Liver (tissue), 8 donors: ENCODE measurements at regions not wholly inside any gene's neighbourhood (a gene's known extent, or its start where the extent isn't known, plus 50 kb on each side); places are given as distances from the start of the nearest gene placed in this dataset.

Experiments used
- DNase-seq: peaks from one replicate; pipeline ENCODE4 v3.0.0-alpha.2; 2017; ENCODE audit warnings: low spot score
- H3K27ac ChIP-seq, 2 donors: one replicate each; pipeline ENCODE4 v1.7.0; 2013; ENCODE audit warnings: inconsistent platforms in 2 of 2, low read length in 2 of 2, control low read depth in 1 of 2, low read depth in 1 of 2, mild to moderate bottlenecking in 1 of 2
- H3K27me3 ChIP-seq, 4 donors: one replicate each; pipeline versions ENCODE4 v1.6.1 to v1.7.0; 2013; ENCODE audit warnings: low read length in 3 of 4, inconsistent platforms in 1 of 4, mild to moderate bottlenecking in 1 of 4, moderate library complexity in 1 of 4; ENCODE audit not compliant: control insufficient read depth in 4 of 4, insufficient read depth in 4 of 4
- H3K36me3 ChIP-seq, 4 donors: one replicate each; pipeline versions ENCODE4 v1.6.1 to v1.7.0; 2013; ENCODE audit warnings: low read length in 3 of 4, mild to moderate bottlenecking in 3 of 4, low read depth in 1 of 4, moderate library complexity in 1 of 4; ENCODE audit not compliant: control insufficient read depth in 4 of 4, insufficient read depth in 3 of 4
- H3K4me1 ChIP-seq, 4 donors: one replicate each; pipeline versions ENCODE4 v1.6.1 to v1.7.0; 2013; ENCODE audit warnings: low read length in 3 of 4, mild to moderate bottlenecking in 3 of 4, moderate library complexity in 1 of 4; ENCODE audit not compliant: control insufficient read depth in 4 of 4, insufficient read depth in 4 of 4
- H3K4me3 ChIP-seq, 3 donors: one replicate each; pipeline versions ENCODE4 v1.6.1 to v1.7.0; 2013; ENCODE audit warnings: low read length in 3 of 3, control low read depth in 1 of 3, low read depth in 1 of 3, mild to moderate bottlenecking in 1 of 3
- H3K9ac ChIP-seq, 2 donors: one replicate each; pipeline ENCODE4 v1.7.0; 2013; ENCODE audit warnings: low read length in 2 of 2, mild to moderate bottlenecking in 2 of 2, moderate library complexity in 2 of 2, control low read depth in 1 of 2, low read depth in 1 of 2
- H3K9me3 ChIP-seq, 4 donors: one replicate each; pipeline versions ENCODE4 v1.6.1 to v1.7.0; 2013; ENCODE audit warnings: low read length in 3 of 4; ENCODE audit not compliant: control insufficient read depth in 4 of 4
- EGR1 ChIP-seq, 2 donors: IDR thresholded peaks; 2 replicates each; pipeline ENCODE4 v1.6.1; 2016 to 2018; ENCODE audit warnings: antibody characterized with exemption in 2 of 2, low read depth in 2 of 2
- FOXA1 ChIP-seq: IDR thresholded peaks from 2 replicates; pipeline ENCODE4 v1.6.1; 2016; ENCODE audit warnings: antibody characterized with exemption
- FOXA2 ChIP-seq: IDR thresholded peaks from 2 replicates; pipeline ENCODE4 v1.6.1; 2016; ENCODE audit warnings: antibody characterized with exemption
- GABPA ChIP-seq, 2 donors: IDR thresholded peaks in 1 of 2; conservative IDR thresholded peaks in 1 of 2; 2 replicates each; pipeline ENCODE4 v1.6.1; 2016; ENCODE audit warnings: antibody characterized with exemption in 2 of 2, mild to moderate bottlenecking in 1 of 2, moderate library complexity in 1 of 2
- HNF4A ChIP-seq, 2 donors: conservative IDR thresholded peaks; 2 replicates each; pipeline ENCODE4 v1.6.1; 2016; ENCODE audit warnings: antibody characterized with exemption in 2 of 2, mild to moderate bottlenecking in 2 of 2
- HNF4G ChIP-seq: IDR thresholded peaks from 2 replicates; pipeline ENCODE4 v1.6.1; 2016; ENCODE audit warnings: antibody characterized with exemption
- JUND ChIP-seq, 2 donors: IDR thresholded peaks; 2 replicates each; pipeline ENCODE4 v1.6.1; 2016; ENCODE audit warnings: antibody characterized with exemption in 2 of 2
- NR2F2 ChIP-seq: IDR thresholded peaks from 2 replicates; pipeline ENCODE4 v1.6.1; 2016; ENCODE audit warnings: antibody characterized with exemption
- RAD21 ChIP-seq, 2 donors: IDR thresholded peaks; 2 replicates each; pipeline ENCODE4 v1.6.1; 2016; ENCODE audit warnings: antibody characterized with exemption in 2 of 2, mild to moderate bottlenecking in 2 of 2
- RXRA ChIP-seq, 2 donors: IDR thresholded peaks; 2 replicates each; pipeline ENCODE4 v1.6.1; 2017 to 2018; ENCODE audit warnings: antibody characterized with exemption in 2 of 2, mild to moderate bottlenecking in 1 of 2
- SP1 ChIP-seq: IDR thresholded peaks from 2 replicates; pipeline ENCODE4 v1.6.1; 2018; ENCODE audit warnings: antibody characterized with exemption, mild to moderate bottlenecking
- TAF1 ChIP-seq: conservative IDR thresholded peaks from 2 replicates; pipeline ENCODE4 v1.6.1; 2016; ENCODE audit warnings: antibody characterized with exemption, mild to moderate bottlenecking
- YY1 ChIP-seq: IDR thresholded peaks from 2 replicates; pipeline ENCODE4 v1.6.1; 2016; ENCODE audit warnings: antibody characterized with exemption, mild to moderate bottlenecking
- WGBS: extraction: QIAGEN DNeasy Blood & Tissue Kit; methylation state at CpG from one replicate; pipeline ENCODE4 v1.1.7; 2013; 5-methylcytosine and 5-hydroxymethylcytosine counted together
- TF ChIP-seq, protein P1 (sequence below): IDR thresholded peaks from 2 replicates; pipeline ENCODE4 v1.6.1; 2016; ENCODE audit warnings: antibody characterized with exemption
- TF ChIP-seq, protein P2 (sequence below): IDR thresholded peaks from 2 replicates; pipeline ENCODE4 v1.6.1; 2016; ENCODE audit warnings: antibody characterized with exemption, mild to moderate bottlenecking
- TF ChIP-seq, protein P3 (sequence below): IDR thresholded peaks from 2 replicates; pipeline ENCODE4 v1.6.1; 2016; ENCODE audit warnings: antibody characterized with exemption
- TF ChIP-seq, protein P4 (sequence below): fragments of 150-350 bp; IDR thresholded peaks from 2 replicates; pipeline ENCODE4 v1.5.1; 2017; ENCODE audit warnings: improper control_type of control experiment, low read depth, low read length; ENCODE audit not compliant: missing input control
- TF ChIP-seq, protein P5 (sequence below): IDR thresholded peaks from 2 replicates; pipeline ENCODE4 v1.6.1; 2016; ENCODE audit warnings: antibody characterized with exemption
- donor health status: healthy.
- donor health status: healthy.
- donor health status: healthy.
- donor health status: healthy.
- donor health status: healthy.

DNA sequence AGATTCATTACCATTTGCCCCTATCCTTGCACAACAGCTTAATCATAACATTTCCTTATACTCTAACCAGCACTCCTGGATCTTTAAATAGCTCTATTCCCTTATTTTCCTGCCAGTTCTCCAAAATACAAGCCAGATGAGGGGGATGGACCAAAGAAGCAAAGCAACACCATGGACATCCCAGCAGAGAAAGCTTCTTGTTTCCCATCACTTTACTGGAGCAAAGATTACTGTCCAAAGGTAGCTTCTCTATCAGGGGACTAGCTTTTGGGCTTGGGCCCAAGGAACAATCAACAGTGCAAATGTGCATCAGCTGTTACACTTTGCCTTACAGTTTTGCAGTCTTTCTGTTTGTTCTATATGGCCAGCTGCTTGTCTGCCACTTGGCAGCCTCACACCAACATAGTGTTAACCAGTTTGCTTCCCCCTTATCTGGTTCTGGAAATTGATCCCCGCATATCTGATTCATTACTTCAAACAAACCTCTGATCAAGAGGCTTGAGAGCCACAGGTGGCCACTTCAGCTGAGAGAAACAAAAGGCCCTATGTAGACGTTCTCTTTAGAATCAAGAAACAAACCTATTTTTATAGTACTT, 814.3 kb downstream of the METTL15 start:
- Histone ChIP-seq H3K36me3 (no peaks in the 10 kb centered on the region), H3K9me3 (no peaks in the 10 kb centered on the region), H3K27ac (no peak overlapping the region), H3K4me3 (no peak overlapping the region), H3K27me3 (no peaks in the 10 kb centered on the region), H3K4me1 (no peaks in the 10 kb centered on the region), H3K9ac (no peak overlapping the region)
- no peak for DNase-seq
- TF ChIP-seq GABPA (IDR thresholded peaks at IDR 0.05 in 1 of 2, conservative IDR thresholded peaks at IDR 0.05 in 1 of 2) (no peak), SP1 (no peak), FOXA1 (no peak), JUND (IDR thresholded peaks at IDR 0.05) (no peak), FOXA2 (no peak), YY1 (no peak), HNF4G (no peak)
- TF ChIP-seq, protein P1, sequence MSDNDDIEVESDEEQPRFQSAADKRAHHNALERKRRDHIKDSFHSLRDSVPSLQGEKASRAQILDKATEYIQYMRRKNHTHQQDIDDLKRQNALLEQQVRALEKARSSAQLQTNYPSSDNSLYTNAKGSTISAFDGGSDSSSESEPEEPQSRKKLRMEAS: no peak
- TF ChIP-seq, protein P2, sequence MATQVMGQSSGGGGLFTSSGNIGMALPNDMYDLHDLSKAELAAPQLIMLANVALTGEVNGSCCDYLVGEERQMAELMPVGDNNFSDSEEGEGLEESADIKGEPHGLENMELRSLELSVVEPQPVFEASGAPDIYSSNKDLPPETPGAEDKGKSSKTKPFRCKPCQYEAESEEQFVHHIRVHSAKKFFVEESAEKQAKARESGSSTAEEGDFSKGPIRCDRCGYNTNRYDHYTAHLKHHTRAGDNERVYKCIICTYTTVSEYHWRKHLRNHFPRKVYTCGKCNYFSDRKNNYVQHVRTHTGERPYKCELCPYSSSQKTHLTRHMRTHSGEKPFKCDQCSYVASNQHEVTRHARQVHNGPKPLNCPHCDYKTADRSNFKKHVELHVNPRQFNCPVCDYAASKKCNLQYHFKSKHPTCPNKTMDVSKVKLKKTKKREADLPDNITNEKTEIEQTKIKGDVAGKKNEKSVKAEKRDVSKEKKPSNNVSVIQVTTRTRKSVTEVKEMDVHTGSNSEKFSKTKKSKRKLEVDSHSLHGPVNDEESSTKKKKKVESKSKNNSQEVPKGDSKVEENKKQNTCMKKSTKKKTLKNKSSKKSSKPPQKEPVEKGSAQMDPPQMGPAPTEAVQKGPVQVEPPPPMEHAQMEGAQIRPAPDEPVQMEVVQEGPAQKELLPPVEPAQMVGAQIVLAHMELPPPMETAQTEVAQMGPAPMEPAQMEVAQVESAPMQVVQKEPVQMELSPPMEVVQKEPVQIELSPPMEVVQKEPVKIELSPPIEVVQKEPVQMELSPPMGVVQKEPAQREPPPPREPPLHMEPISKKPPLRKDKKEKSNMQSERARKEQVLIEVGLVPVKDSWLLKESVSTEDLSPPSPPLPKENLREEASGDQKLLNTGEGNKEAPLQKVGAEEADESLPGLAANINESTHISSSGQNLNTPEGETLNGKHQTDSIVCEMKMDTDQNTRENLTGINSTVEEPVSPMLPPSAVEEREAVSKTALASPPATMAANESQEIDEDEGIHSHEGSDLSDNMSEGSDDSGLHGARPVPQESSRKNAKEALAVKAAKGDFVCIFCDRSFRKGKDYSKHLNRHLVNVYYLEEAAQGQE: no peak
- WGBS: 30% methylated on average over 2 of the region's 2 CpGs

DNA sequence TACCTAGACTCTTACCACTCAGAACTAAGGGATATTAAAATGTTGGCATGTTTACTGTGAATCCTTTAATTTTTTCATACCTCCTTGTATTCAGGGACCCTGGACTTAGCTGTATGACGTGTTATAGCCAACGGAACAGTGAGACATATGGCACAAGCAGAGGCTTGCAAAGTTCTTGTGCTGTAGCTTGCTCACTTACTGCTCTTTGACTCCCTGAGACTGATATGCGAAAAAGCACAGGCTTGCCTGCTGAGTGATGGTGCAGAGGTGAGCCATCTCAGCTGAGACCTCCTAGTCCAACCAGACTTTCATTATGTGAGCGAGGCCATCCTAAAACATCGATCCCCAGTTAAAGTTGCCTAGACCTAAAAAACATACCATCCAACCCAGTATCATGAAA, 811.0 kb downstream of the METTL15 start:
- Histone ChIP-seq H3K27ac (no peak overlapping the region), H3K9me3 (no peaks in the 10 kb centered on the region), H3K27me3 (no peaks in the 10 kb centered on the region), H3K4me1 (no peaks in the 10 kb centered on the region), H3K4me3 (no peak overlapping the region), H3K9ac (no peak overlapping the region), H3K36me3 (no peaks in the 10 kb centered on the region)
- TF ChIP-seq TAF1: no peak
- no peak for TF ChIP-seq JUND (IDR thresholded peaks at IDR 0.05)
- TF ChIP-seq SP1: no peak
- no peak for TF ChIP-seq GABPA (IDR thresholded peaks at IDR 0.05 in 1 of 2, conservative IDR thresholded peaks at IDR 0.05 in 1 of 2)
- WGBS: 75% methylated on average over 5 of the region's 5 CpGs
- DNase-seq: no peak

DNA sequence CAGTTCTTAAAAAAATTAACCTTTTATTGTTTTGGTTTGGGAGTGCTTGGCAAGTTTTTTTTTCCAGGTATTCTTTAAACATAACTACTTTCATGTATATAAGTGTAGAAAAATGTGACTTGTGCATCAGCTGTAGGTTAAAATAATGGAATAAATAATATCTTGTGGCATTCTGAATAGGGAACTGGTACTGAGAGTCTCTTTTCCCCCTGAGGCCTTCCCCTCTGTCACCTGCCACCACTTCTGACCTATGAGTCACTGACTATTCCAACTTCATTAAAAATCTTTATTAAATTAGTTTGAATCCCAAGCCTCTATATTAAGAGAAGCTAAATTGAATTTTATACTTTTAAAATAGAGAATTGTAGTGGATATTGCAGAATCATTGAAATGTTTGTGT, 805.7 kb downstream of the METTL15 start:
- Histone ChIP-seq H3K4me1 (no peaks in the 10 kb centered on the region), H3K36me3 (no peaks in the 10 kb centered on the region), H3K4me3 (no peak overlapping the region), H3K9ac (no peak overlapping the region), H3K27me3 (no peaks in the 10 kb centered on the region), H3K9me3 (no peaks in the 10 kb centered on the region), H3K27ac (no peak overlapping the region)
- DNase-seq: no peak
- TF ChIP-seq SP1 (no peak), GABPA (IDR thresholded peaks at IDR 0.05 in 1 of 2, conservative IDR thresholded peaks at IDR 0.05 in 1 of 2) (no peak), RXRA (IDR thresholded peaks at IDR 0.05) (no peak), YY1 (no peak), JUND (IDR thresholded peaks at IDR 0.05) (no peak), EGR1 (IDR thresholded peaks at IDR 0.05; ENCODE audit: low read depth in 2 of 2) (no peak), TAF1 (no peak), HNF4A (conservative IDR thresholded peaks at IDR 0.05) (no peak), NR2F2 (no peak), RAD21 (IDR thresholded peaks at IDR 0.05) (no peak), FOXA2 (no peak)
- TF ChIP-seq, protein P1: no peak
- TF ChIP-seq, protein P3, sequence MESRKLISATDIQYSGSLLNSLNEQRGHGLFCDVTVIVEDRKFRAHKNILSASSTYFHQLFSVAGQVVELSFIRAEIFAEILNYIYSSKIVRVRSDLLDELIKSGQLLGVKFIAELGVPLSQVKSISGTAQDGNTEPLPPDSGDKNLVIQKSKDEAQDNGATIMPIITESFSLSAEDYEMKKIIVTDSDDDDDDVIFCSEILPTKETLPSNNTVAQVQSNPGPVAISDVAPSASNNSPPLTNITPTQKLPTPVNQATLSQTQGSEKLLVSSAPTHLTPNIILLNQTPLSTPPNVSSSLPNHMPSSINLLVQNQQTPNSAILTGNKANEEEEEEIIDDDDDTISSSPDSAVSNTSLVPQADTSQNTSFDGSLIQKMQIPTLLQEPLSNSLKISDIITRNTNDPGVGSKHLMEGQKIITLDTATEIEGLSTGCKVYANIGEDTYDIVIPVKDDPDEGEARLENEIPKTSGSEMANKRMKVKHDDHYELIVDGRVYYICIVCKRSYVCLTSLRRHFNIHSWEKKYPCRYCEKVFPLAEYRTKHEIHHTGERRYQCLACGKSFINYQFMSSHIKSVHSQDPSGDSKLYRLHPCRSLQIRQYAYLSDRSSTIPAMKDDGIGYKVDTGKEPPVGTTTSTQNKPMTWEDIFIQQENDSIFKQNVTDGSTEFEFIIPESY: no peak
- TF ChIP-seq, protein P4, sequence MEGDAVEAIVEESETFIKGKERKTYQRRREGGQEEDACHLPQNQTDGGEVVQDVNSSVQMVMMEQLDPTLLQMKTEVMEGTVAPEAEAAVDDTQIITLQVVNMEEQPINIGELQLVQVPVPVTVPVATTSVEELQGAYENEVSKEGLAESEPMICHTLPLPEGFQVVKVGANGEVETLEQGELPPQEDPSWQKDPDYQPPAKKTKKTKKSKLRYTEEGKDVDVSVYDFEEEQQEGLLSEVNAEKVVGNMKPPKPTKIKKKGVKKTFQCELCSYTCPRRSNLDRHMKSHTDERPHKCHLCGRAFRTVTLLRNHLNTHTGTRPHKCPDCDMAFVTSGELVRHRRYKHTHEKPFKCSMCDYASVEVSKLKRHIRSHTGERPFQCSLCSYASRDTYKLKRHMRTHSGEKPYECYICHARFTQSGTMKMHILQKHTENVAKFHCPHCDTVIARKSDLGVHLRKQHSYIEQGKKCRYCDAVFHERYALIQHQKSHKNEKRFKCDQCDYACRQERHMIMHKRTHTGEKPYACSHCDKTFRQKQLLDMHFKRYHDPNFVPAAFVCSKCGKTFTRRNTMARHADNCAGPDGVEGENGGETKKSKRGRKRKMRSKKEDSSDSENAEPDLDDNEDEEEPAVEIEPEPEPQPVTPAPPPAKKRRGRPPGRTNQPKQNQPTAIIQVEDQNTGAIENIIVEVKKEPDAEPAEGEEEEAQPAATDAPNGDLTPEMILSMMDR: no peak
- TF ChIP-seq, protein P5, sequence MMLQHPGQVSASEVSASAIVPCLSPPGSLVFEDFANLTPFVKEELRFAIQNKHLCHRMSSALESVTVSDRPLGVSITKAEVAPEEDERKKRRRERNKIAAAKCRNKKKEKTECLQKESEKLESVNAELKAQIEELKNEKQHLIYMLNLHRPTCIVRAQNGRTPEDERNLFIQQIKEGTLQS: no peak
